ENCODE measurements at regions not wholly inside any gene's neighbourhood (a gene's known extent, or its start where the extent isn't known, plus 50 kb on each side); places are given as distances from the start of the nearest gene placed in this dataset.

DNA sequence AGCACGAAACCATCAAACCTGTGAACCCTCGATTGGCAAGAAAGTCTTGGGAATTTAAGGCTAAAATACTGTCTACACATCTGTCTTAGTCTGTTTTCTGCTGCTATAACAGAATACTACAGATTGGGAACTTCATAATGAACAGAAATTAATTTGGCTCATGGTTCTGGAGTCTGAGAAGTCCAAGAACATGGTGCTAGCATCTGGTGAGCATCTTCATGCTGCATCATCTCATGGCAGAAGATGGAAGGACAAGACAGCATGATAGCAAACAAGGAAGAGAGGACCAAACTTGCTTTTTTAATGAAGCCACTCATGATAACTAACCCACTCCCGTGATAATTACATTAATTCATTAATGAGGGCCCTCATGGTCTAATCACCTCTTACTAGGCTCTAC, 102.0 kb upstream of the CDKN3 start:
- Histone ChIP-seq H3K27ac (ENCODE audit: low read depth, low read length) (no peak overlapping the region), H3K4me3 (ENCODE audit: low read length) (no peak overlapping the region), H3K9me3 (ENCODE audit: control insufficient read depth, insufficient read depth, low read length) (no peaks in the 10 kb centered on the region), H3K9me2 (replicated peaks; ENCODE audit: control insufficient read depth, low read length) (no peaks in the 10 kb centered on the region), H3K79me2 (ENCODE audit: control insufficient read depth, low read length) (no peaks in the 10 kb centered on the region), H4K20me1 (ENCODE audit: control insufficient read depth, insufficient read depth, low read depth, low read length) (no peaks in the 10 kb centered on the region), H3F3A (ENCODE audit: control insufficient read depth, insufficient read depth) (no peaks in the 10 kb centered on the region), H3K4me1 (ENCODE audit: control insufficient read depth, low read length) (no peaks in the 10 kb centered on the region), H3K4me2 (ENCODE audit: low read length) (no peak overlapping the region), H3K27me3 (ENCODE audit: control insufficient read depth, low read length) (peaks cover 12% of the 10 kb centered on the region; the same call in 1 of the 2 replicates), H3K36me3 (ENCODE audit: control insufficient read depth, low read length) (no peaks in the 10 kb centered on the region)
- no peak for TF ChIP-seq EZH2phosphoT487 (IDR thresholded peaks at IDR 0.05; ENCODE audit: borderline replicate concordance, low read length)
- TF ChIP-seq, protein P1, sequence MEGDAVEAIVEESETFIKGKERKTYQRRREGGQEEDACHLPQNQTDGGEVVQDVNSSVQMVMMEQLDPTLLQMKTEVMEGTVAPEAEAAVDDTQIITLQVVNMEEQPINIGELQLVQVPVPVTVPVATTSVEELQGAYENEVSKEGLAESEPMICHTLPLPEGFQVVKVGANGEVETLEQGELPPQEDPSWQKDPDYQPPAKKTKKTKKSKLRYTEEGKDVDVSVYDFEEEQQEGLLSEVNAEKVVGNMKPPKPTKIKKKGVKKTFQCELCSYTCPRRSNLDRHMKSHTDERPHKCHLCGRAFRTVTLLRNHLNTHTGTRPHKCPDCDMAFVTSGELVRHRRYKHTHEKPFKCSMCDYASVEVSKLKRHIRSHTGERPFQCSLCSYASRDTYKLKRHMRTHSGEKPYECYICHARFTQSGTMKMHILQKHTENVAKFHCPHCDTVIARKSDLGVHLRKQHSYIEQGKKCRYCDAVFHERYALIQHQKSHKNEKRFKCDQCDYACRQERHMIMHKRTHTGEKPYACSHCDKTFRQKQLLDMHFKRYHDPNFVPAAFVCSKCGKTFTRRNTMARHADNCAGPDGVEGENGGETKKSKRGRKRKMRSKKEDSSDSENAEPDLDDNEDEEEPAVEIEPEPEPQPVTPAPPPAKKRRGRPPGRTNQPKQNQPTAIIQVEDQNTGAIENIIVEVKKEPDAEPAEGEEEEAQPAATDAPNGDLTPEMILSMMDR (IDR thresholded peaks at IDR 0.05; ENCODE audit: low read depth, low read length, poor library complexity, severe bottlenecking), result no peak

DNA sequence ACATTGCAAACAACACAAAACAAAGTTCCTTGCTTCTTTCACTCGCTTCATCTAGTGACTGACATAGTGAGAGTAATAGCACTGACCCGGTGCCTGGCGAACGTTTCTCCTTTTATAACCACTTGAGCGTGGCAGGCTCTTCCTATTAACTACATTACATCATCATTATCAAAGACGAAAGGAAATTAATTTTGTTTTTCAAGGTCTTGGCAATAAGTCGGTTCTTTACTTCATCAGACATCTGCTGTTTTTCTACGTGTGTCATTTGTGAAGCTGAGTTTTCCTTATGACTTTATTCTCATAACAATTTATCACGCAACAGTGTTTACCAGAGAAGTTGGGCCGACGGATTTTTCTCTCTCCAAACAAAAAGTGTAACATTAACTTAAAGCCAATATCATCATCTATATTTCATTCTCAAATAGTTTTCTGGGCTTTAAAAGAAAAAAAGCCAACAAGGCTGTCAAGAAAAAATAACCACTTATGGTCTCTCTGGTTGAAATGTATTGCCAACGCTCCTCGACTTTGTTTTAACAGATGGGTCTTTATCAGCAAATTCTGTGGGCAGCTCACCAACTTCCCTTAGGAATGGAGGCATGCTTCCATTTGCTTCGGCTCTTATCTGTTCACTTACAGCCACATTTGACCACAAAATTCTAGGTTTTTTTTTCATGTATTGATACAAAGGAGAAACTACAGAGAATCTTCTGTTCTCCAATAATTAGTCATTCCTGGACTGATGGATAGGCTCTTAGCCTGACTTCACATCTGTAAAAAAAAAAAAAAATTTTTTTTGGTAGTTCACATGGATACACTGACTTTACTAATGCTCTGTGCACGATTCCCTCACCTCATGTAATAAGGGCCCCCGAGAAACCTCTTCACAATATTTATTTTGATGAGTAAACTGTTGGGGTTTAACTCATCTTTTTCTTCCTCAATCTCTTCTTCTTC, 97.1 kb upstream of the CDKN3 start:
- Histone ChIP-seq H3K4me2 (ENCODE audit: low read length) (no peak overlapping the region), H3K79me2 (ENCODE audit: control insufficient read depth, low read length) (no peaks in the 10 kb centered on the region), H3K27ac (ENCODE audit: low read depth, low read length) (no peak overlapping the region), H3K4me1 (ENCODE audit: control insufficient read depth, low read length) (no peaks in the 10 kb centered on the region), H4K20me1 (ENCODE audit: control insufficient read depth, insufficient read depth, low read depth, low read length) (no peaks in the 10 kb centered on the region), H3K27me3 (ENCODE audit: control insufficient read depth, low read length) (no peaks in the 10 kb centered on the region), H3K9me3 (ENCODE audit: control insufficient read depth, insufficient read depth, low read length) (no peaks in the 10 kb centered on the region), H3F3A (ENCODE audit: control insufficient read depth, insufficient read depth) (no peaks in the 10 kb centered on the region), H3K9me2 (replicated peaks; ENCODE audit: control insufficient read depth, low read length) (no peaks in the 10 kb centered on the region), H3K36me3 (ENCODE audit: control insufficient read depth, low read length) (no peaks in the 10 kb centered on the region), H3K4me3 (ENCODE audit: low read length) (no peak overlapping the region)
- TF ChIP-seq, protein P1 (IDR thresholded peaks at IDR 0.05; ENCODE audit: low read depth, low read length, poor library complexity, severe bottlenecking), result no peak
- no peak for TF ChIP-seq EZH2phosphoT487 (IDR thresholded peaks at IDR 0.05; ENCODE audit: borderline replicate concordance, low read length)

DNA sequence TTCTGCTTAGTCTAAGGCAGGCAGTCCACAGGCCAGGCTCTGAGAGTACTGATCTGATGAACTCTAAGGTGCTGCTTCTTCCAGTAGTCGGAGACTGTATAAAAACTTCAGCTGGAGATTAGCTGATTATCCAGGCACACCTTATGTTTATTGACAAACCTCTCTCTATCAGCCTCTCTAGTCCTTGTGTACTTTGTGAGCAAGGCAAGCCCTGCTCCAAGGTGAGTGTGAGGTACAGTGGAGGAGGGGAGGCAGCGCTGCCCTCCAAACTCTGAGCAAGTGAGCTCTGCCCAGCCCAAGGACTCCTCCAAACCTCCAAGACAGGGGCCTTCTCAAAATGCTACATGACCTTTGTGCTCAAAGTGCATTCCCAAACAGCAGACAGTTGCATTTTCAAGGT, 95.9 kb upstream of the CDKN3 start:
- H3K36me3 ChIP-seq (ENCODE audit: control insufficient read depth, low read length), result no peaks in the 10 kb centered on the region
- H3K4me3 ChIP-seq (ENCODE audit: low read length), result no peak overlapping the region
- TF ChIP-seq, protein P1 (IDR thresholded peaks at IDR 0.05; ENCODE audit: low read depth, low read length, poor library complexity, severe bottlenecking), result no peak
- no peak for TF ChIP-seq EZH2phosphoT487 (IDR thresholded peaks at IDR 0.05; ENCODE audit: borderline replicate concordance, low read length)
- H3K27ac ChIP-seq (ENCODE audit: low read depth, low read length), result no peak overlapping the region
- no peaks in the 10 kb centered on the region for H3F3A ChIP-seq (ENCODE audit: control insufficient read depth, insufficient read depth)
- H3K27me3 ChIP-seq (ENCODE audit: control insufficient read depth, low read length), result no peaks in the 10 kb centered on the region
- no peaks in the 10 kb centered on the region for H3K9me3 ChIP-seq (ENCODE audit: control insufficient read depth, insufficient read depth, low read length)
- H3K4me1 ChIP-seq (ENCODE audit: control insufficient read depth, low read length), result no peaks in the 10 kb centered on the region
- no peak overlapping the region for H3K4me2 ChIP-seq (ENCODE audit: low read length)
- H3K79me2 ChIP-seq (ENCODE audit: control insufficient read depth, low read length), result no peaks in the 10 kb centered on the region
- H4K20me1 ChIP-seq (ENCODE audit: control insufficient read depth, insufficient read depth, low read depth, low read length), result no peaks in the 10 kb centered on the region
- no peaks in the 10 kb centered on the region for H3K9me2 ChIP-seq (replicated peaks; ENCODE audit: control insufficient read depth, low read length)
